ENCODE measurements at regions not wholly inside any gene's neighbourhood (a gene's known extent, or its start where the extent isn't known, plus 50 kb on each side); places are given as distances from the start of the nearest gene placed in this dataset.

DNA sequence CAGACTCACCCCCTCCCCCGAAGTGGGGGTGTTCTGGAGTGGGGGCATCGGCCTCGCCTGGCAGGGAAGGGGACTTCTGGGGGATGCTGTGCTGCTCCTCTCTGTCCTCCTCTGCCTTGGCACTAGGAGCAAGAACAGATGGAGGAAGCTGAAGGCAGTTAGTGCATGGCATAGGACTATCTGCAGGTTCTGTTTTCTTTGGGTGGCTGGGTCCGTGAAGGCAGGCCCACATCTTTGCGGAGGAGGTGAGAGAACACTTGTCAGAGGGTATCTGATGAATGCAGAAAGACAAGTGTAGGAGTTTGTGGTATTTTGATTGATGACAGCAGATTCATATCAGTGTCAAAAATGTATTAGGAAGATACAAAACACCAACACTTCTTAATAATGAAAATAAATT is 411.4 kb downstream of the TSN start:
- no peaks in the 10 kb centered on the region for H3K36me3 ChIP-seq

DNA sequence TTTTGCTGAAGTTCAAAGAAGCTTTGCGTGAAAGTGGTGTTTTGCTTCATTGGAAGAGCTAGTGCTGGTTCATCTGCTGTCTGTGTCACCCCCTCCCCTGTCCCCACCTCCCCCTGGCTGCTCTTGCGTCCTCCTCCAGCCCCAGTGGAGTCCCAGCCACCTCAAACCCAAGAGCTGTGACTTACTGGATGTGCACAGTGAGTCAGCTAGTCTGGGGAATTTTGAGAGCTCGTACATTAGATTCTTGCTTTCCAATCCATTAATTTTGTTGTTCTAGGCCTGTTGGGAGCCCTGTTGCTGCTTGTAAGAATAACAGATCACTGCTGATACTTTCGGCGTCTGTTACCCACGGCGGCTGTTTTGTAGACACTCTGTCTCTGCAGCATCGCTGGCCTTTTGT is 412.1 kb downstream of the TSN start:
- TF ChIP-seq Cebpa-rat (IDR thresholded peaks at IDR 0.05), result no peak

More for the DNA sequence above, 411.4 kb downstream of the TSN start:
- peak overlapping the region in 3 of 11 experiments; percentile 5 to 18 (median 10); a peak in 1 of 22 replicates for H3K4me2 ChIP-seq
- peaks cover 8 to 46% (median 19%) of the 10 kb centered on the region in 10 experiments; a peak in 17 of 20 replicates for H3K4me1 ChIP-seq
- peaks cover 0 to 7% (median 0%) of the 10 kb centered on the region in 11 experiments; a peak in 1 of 22 replicates for H3K9me3 ChIP-seq (replicated peaks in 1 of 11)
- H3K27ac ChIP-seq, result no peak overlapping the region
- no peak for TF ChIP-seq Cebpa-rat (IDR thresholded peaks at IDR 0.05)
- no peak overlapping the region for H3K9ac ChIP-seq
- no peaks in the 10 kb centered on the region for H4K20me1 ChIP-seq
- no peak overlapping the region for H3K4me3 ChIP-seq
- H3K27me3 ChIP-seq, result no peaks in the 10 kb centered on the region

DNA sequence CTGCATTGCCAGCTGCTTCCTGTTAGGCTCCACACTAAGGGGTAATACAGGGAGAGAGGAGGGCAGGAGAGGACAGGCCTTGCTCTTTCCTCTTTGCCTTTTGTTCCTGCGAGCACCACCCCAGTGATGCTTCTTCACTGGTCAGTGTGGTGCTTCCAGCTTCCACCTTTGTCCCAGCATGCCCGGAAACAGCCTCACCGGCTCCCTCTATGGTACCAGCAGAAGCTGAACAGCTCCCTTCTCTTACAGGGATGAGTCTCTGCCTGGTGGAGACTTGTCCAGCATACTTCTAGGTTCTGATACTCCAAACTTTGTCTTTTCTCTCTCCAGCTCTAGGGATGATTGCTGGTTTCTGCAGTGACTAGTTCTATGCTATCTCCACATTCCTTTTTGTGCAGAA is 413.3 kb downstream of the TSN start:
- Histone ChIP-seq H3K9me3 (replicated peaks in 1 of 11) (peaks cover 0 to 7% (median 0%) of the 10 kb centered on the region in 11 experiments; a peak in 1 of 22 replicates), H4K20me1 (no peaks in the 10 kb centered on the region), H3K4me1 (peaks cover 0 to 28% (median 7%) of the 10 kb centered on the region in 10 experiments; a peak in 13 of 20 replicates), H3K4me3 (no peak overlapping the region), H3K9ac (no peak overlapping the region), H3K27ac (no peak overlapping the region), H3K27me3 (no peaks in the 10 kb centered on the region), H3K36me3 (no peaks in the 10 kb centered on the region), H3K4me2 (peak overlapping the region in 5 of 11 experiments; percentile 1 to 24 (median 3); a peak in 3 of 22 replicates)
- TF ChIP-seq Cebpa-rat (IDR thresholded peaks at IDR 0.05), result no peak

More for the DNA sequence above, 412.1 kb downstream of the TSN start:
- Histone ChIP-seq H4K20me1 (no peaks in the 10 kb centered on the region), H3K9me3 (replicated peaks in 1 of 11) (peaks cover 0 to 7% (median 0%) of the 10 kb centered on the region in 11 experiments; a peak in 1 of 22 replicates), H3K4me3 (no peak overlapping the region), H3K4me1 (peaks cover 6 to 40% (median 13%) of the 10 kb centered on the region in 10 experiments; a peak in 17 of 20 replicates), H3K27me3 (no peaks in the 10 kb centered on the region), H3K36me3 (no peaks in the 10 kb centered on the region), H3K4me2 (peak overlapping the region in 3 of 11 experiments; percentile 1 to 10 (median 5); a peak in 3 of 22 replicates), H3K27ac (no peak overlapping the region), H3K9ac (no peak overlapping the region)

DNA sequence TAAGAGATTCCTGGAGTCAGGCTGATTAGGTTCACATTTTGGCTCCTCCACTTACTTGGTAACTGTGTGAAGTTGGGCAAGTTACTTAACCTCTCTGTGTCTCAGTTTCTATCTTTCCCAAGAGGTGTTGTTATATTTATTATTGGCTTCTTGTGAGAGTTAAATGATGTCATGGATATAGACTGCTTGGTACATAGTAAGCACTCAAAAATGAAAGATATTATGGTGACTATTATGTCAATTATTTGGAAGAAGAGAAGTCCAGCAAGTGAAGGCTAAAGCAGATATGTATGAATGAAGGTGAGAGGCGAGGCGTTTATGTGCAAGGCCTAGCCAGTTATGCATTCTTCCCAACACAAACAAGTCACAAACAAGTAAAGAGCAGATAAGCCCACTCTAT is 417.4 kb downstream of the TSN start:
- Histone ChIP-seq H3K4me2 (no peak overlapping the region), H3K4me3 (no peak overlapping the region), H3K27me3 (no peaks in the 10 kb centered on the region), H4K20me1 (no peaks in the 10 kb centered on the region), H3K9me3 (replicated peaks in 1 of 11) (no peaks in the 10 kb centered on the region), H3K9ac (no peak overlapping the region), H3K27ac (no peak overlapping the region), H3K4me1 (peaks cover 0 to 12% (median 0%) of the 10 kb centered on the region in 10 experiments; a peak in 5 of 20 replicates), H3K36me3 (no peaks in the 10 kb centered on the region)
- no peak for TF ChIP-seq Cebpa-rat (IDR thresholded peaks at IDR 0.05)

DNA sequence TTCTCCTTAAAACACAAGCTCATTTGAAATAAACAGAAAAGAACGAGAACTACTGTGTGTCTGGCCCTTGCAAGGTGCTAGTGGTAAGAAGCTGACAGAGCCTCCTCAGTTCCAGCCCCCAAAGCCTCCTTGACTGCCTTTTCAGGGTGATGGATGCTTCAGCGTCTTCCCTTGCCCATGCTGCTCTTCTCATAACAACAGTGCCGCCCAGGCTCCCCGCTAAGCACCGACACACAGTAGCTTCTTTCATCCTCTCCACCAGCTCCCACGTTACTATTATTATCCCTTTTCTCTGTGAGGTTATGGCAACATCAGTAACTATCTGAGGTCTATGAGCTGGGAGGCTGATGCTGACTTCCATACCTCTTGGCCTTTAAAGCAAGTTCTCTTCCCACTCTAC is 418.6 kb downstream of the TSN start:
- Histone ChIP-seq H3K4me1 (no peaks in the 10 kb centered on the region), H3K4me2 (no peak overlapping the region), H3K4me3 (no peak overlapping the region), H3K27me3 (no peaks in the 10 kb centered on the region), H3K27ac (no peak overlapping the region), H3K36me3 (no peaks in the 10 kb centered on the region), H3K9ac (no peak overlapping the region), H3K9me3 (replicated peaks in 1 of 11) (0 out of 22 replicates have a peak, but pooled peaks cover 0 to 7% (median 0%) of the 10 kb centered on the region in 11 experiments), H4K20me1 (no peaks in the 10 kb centered on the region)
- TF ChIP-seq Cebpa-rat (IDR thresholded peaks at IDR 0.05), result no peak

DNA sequence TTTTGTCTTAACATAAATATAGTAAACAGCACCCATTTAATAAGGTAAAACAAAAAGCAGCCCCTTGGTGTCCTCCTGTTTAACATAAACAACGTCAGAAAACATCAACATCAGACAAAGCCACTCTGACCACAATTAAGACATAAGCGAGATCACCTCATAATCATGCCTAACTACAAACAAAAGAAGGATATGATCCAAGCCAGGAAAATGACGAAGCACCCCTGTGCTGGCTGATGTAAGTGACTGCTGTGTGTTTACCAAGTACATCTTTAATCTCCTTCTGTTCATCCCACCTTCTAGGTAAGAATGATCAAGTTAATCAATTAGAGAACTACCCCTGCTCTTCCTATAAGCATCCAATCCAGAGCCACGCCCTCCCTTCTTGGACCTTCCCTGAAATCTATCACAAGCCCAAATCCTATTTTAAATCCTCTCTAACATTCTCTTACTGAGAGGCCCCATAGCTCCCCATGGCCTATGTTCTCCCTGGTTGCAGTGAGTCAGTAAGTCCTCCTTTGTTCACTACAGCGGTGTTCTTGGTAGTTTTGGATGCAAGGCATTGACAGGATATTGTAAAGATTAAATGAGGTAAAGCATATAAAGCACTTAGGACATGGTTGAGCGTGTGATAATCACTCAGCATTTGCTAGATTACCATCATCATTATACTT is 424.2 kb downstream of the TSN start:
- Histone ChIP-seq H3K4me3 (no peak overlapping the region), H3K4me2 (no peak overlapping the region), H3K36me3 (no peaks in the 10 kb centered on the region), H4K20me1 (no peaks in the 10 kb centered on the region), H3K9ac (no peak overlapping the region), H3K27me3 (no peaks in the 10 kb centered on the region), H3K27ac (no peak overlapping the region), H3K9me3 (replicated peaks in 1 of 11) (peaks cover 9 to 22% (median 12%) of the 10 kb centered on the region in 11 experiments), H3K4me1 (peaks cover 6 to 19% (median 16%) of the 10 kb centered on the region in 10 experiments; a peak in 19 of 20 replicates)
- no peak for TF ChIP-seq Cebpa-rat (IDR thresholded peaks at IDR 0.05)

DNA sequence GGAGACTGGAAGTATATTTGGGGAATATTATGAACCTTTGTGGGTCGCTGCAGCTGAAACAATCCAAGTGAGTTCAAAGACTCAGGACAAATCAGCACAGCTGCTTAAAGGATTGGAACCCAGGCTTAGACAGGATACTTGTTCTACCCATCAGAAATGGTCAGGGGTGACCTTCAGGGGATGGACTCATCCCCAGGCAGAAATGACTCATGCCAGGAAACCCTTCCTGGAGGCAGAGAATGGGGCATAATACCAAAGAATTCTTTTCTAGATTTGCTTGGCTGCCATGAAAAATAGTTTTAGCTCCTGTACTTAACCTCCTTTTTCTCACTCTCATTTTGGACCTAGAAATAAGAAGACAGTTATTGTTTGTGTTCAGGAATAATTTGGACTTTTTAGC is 425.5 kb downstream of the TSN start:
- no peak overlapping the region for H3K27ac ChIP-seq
- TF ChIP-seq Cebpa-rat (IDR thresholded peaks at IDR 0.05), result no peak
- H3K4me1 ChIP-seq, result peaks cover 6 to 19% (median 16%) of the 10 kb centered on the region in 10 experiments; a peak in 19 of 20 replicates
- no peak overlapping the region for H3K4me3 ChIP-seq
- H3K9ac ChIP-seq, result no peak overlapping the region
- no peaks in the 10 kb centered on the region for H3K27me3 ChIP-seq
- H3K36me3 ChIP-seq, result no peaks in the 10 kb centered on the region
- H3K9me3 ChIP-seq (replicated peaks in 1 of 11), result peaks cover 9 to 22% (median 12%) of the 10 kb centered on the region in 11 experiments
- H3K4me2 ChIP-seq, result no peak overlapping the region
- H4K20me1 ChIP-seq, result no peaks in the 10 kb centered on the region

DNA sequence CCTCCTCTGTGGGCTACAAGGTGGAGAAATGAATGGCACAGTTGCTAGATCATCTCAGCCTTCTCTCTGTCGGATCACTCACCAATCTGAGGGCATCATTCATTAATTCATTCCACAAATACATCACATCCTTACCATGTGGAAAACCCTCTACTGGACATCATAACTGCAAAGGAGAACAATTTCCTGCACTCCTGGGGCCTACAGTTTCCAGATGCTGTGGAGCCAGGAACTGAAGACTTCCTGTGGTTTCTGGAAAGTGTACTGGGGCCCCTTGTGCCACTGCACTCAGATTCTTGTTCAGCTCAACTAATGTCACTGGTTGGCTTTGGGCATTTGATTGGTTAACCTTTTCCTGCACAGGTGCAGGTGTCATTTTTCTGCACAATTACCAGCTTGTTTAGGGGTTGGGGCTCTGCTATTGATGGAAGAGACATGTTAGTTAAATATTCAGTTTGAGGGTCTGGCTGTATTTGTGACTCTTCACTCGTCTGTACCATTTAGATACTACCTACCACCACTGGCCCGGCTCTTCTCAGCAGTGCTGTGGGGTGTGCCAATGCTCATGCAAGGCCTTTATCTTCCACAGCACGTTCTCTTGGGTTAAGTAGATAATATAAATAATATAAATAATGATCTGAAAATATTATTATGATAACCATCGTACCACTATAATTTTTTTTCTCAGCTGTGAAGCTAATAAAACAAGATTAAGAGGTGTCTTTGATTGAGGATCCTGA is 427.3 kb downstream of the TSN start:
- Histone ChIP-seq H3K4me3 (no peak overlapping the region), H3K4me2 (peak overlapping the region in 10 of 11 experiments; percentile 31 to 77 (median 58); a peak in 20 of 22 replicates), H3K27ac (no peak overlapping the region), H3K4me1 (peaks cover 6 to 19% (median 16%) of the 10 kb centered on the region in 10 experiments; a peak in 19 of 20 replicates), H3K9ac (no peak overlapping the region), H3K27me3 (no peaks in the 10 kb centered on the region), H4K20me1 (no peaks in the 10 kb centered on the region), H3K36me3 (no peaks in the 10 kb centered on the region), H3K9me3 (replicated peaks in 1 of 11) (peaks cover 9 to 22% (median 12%) of the 10 kb centered on the region in 11 experiments)
- no peak for TF ChIP-seq Cebpa-rat (IDR thresholded peaks at IDR 0.05)

DNA sequence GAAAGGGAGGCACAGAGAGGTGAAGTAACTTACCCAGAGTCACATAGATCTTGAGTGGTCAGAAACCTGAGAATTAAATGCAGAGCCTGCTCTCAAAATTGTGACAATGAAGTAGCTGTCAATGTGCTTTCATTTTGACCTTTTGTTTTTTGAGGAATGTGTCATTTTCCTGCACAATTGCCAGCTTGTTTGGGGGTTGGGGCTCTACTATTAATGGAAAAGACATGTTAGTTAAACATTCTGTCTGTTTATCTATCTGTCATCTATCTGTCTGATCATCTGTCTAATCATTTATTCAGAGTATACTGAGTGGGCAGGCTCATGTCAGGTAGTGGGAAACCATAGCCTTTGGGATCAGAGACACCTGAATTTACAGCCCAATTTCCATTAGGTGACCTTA is 428.4 kb downstream of the TSN start:
- Histone ChIP-seq H3K9me3 (replicated peaks in 1 of 11) (peaks cover 9 to 17% (median 12%) of the 10 kb centered on the region in 11 experiments), H3K27me3 (no peaks in the 10 kb centered on the region), H4K20me1 (no peaks in the 10 kb centered on the region), H3K4me2 (peak overlapping the region in 6 of 11 experiments; percentile 56 to 77 (median 60); a peak in 8 of 22 replicates), H3K4me1 (peaks cover 6 to 19% (median 16%) of the 10 kb centered on the region in 10 experiments; a peak in 19 of 20 replicates), H3K4me3 (no peak overlapping the region), H3K9ac (no peak overlapping the region), H3K27ac (no peak overlapping the region), H3K36me3 (no peaks in the 10 kb centered on the region)
- no peak for TF ChIP-seq Cebpa-rat (IDR thresholded peaks at IDR 0.05)

Measured in BLaER1 treated with 17β-estradiol and CSF1 and Interleukin-3, amounts not matched to agents 10 nM and 100 nM (cell line).